K562 (cell line): ENCODE measurements at regions not wholly inside any gene's neighbourhood (a gene's known extent, or its start where the extent isn't known, plus 50 kb on each side); places are given as distances from the start of the nearest gene placed in this dataset.

Source experiments
- BRF2 ChIP-seq: IDR thresholded peaks from 3 replicates; pipeline ENCODE4 v1.6.1; 2011; ENCODE audit warnings: borderline replicate concordance, mild to moderate bottlenecking; ENCODE audit not compliant: insufficient read length, insufficient read depth
- CBX8 ChIP-seq: fragments of 200-600 bp; sonication (generic); IDR thresholded peaks from 2 replicates; pipeline ENCODE4 v1.6.1; 2012; ENCODE audit warnings: borderline replicate concordance, mixed run types, low read depth, mild to moderate bottlenecking, moderate library complexity, mixed read lengths, low read length, control low read depth, inconsistent platforms; ENCODE audit not compliant: poor library complexity, severe bottlenecking; ENCODE audit errors: extremely low read depth
- CTCF ChIP-seq, 3 experiments: IDR thresholded peaks in 2 of 3; conservative IDR thresholded peaks in 1 of 3; 2 replicates each; pipeline ENCODE4 v1.5.1; 2011 to 2012; ENCODE audit warnings: low read length in 3 of 3, mild to moderate bottlenecking in 3 of 3, control low read depth in 2 of 3, improper control_type of control experiment in 1 of 3, inconsistent platforms in 1 of 3, low read depth in 1 of 3, mixed read lengths in 1 of 3, moderate library complexity in 1 of 3; ENCODE audit not compliant: insufficient read depth in 2 of 3
- KDM4B ChIP-seq, 2 experiments: fragments of 450-650 bp in 1 of 2; sonication (generic) in 1 of 2; IDR thresholded peaks; 2 replicates each; pipeline ENCODE4 v1.6.1; 2016 to 2017; ENCODE audit warnings: borderline replicate concordance in 2 of 2, antibody characterized with exemption in 1 of 2, low read depth in 1 of 2, mild to moderate bottlenecking in 1 of 2
- NFE2 ChIP-seq: IDR thresholded peaks from 2 replicates; pipeline ENCODE4 v1.6.1; 2014; ENCODE audit warnings: antibody characterized with exemption, low read depth
- NR3C1 ChIP-seq: sonication (generic); formaldehyde crosslinking; IDR thresholded peaks from 2 replicates; pipeline ENCODE4 v1.8.1; 2022; ENCODE audit warnings: missing genetic modification reagents
- SREBF2 ChIP-seq: sonication (generic); formaldehyde crosslinking; IDR thresholded peaks from 2 replicates; pipeline ENCODE4 v1.4.0; 2020; ENCODE audit warnings: mild to moderate bottlenecking, missing genetic modification reagents
- STAT5A ChIP-seq: IDR thresholded peaks from 2 replicates; pipeline ENCODE4 v1.6.1; 2012; ENCODE audit warnings: low read length, inconsistent platforms, borderline replicate concordance
- TF ChIP-seq, protein P1 (sequence below), 2 experiments: fragments of 450-650 bp in 1 of 2; sonication (generic) in 1 of 2; formaldehyde crosslinking in 1 of 2; IDR thresholded peaks in 1 of 2; conservative IDR thresholded peaks in 1 of 2; 2 replicates each; pipeline versions ENCODE4 v1.6.1 to v1.8.1; 2016 to 2023; ENCODE audit warnings: mild to moderate bottlenecking in 2 of 2, moderate library complexity in 2 of 2, inconsistent platforms in 1 of 2, missing genetic modification reagents in 1 of 2
- TF ChIP-seq, protein P2 (sequence below), 2 experiments: fragments of 450-650 bp; formaldehyde crosslinking in 1 of 2; IDR thresholded peaks; 2 replicates each; pipeline versions ENCODE4 v1.4.0 to v1.6.1; 2014 to 2020; ENCODE audit warnings: mild to moderate bottlenecking in 2 of 2, borderline replicate concordance in 1 of 2, low read depth in 1 of 2
- TF ChIP-seq, protein P3 (sequence below): fragments of 450-650 bp; conservative IDR thresholded peaks from 2 replicates; pipeline ENCODE4 v1.6.1; 2016; ENCODE audit warnings: missing genetic modification characterization, low read depth, mild to moderate bottlenecking, control low read depth, missing compliant biosample characterization

DNA sequence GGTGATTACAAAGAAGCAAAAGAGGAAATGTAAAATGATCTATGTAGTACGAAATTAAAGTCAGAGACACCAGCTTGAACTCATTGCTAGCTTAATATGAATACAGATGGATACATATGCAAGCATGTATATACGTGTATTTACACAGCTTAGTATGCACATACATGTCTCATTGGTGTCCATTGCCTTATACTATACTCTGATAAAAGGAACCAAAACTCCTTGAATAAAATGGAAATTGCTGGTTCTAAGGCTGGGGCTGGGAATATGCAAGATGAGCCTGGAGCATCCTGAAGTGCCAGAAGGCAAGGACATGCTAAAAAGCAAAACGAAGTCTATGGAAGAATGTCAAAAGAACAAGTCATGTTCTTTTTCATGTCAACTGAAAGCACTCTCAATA lies 1424.4 kb upstream of the SLC39A10 start:
- TF ChIP-seq NFE2 = no peak
- TF ChIP-seq, protein P1, sequence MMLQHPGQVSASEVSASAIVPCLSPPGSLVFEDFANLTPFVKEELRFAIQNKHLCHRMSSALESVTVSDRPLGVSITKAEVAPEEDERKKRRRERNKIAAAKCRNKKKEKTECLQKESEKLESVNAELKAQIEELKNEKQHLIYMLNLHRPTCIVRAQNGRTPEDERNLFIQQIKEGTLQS (IDR thresholded peaks at IDR 0.05) = no peak
- TF ChIP-seq, protein P1 (CRISPR knock-in tag; conservative IDR thresholded peaks at IDR 0.05) = no peak
- TF ChIP-seq CTCF (IDR thresholded peaks at IDR 0.05 in 2 of 3, conservative IDR thresholded peaks at IDR 0.05 in 1 of 3; ENCODE audit: insufficient read depth in 2 of 3, low read depth in 1 of 3, low read length in 3 of 3) = no peak
- no peak for TF ChIP-seq CBX8
- no peak for TF ChIP-seq NR3C1 (CRISPR knock-in tag)
- TF ChIP-seq KDM4B (IDR thresholded peaks at IDR 0.05; ENCODE audit: borderline replicate concordance in 2 of 2, low read depth in 1 of 2) = no peak
- TF ChIP-seq STAT5A = no peak
- TF ChIP-seq, protein P2, sequence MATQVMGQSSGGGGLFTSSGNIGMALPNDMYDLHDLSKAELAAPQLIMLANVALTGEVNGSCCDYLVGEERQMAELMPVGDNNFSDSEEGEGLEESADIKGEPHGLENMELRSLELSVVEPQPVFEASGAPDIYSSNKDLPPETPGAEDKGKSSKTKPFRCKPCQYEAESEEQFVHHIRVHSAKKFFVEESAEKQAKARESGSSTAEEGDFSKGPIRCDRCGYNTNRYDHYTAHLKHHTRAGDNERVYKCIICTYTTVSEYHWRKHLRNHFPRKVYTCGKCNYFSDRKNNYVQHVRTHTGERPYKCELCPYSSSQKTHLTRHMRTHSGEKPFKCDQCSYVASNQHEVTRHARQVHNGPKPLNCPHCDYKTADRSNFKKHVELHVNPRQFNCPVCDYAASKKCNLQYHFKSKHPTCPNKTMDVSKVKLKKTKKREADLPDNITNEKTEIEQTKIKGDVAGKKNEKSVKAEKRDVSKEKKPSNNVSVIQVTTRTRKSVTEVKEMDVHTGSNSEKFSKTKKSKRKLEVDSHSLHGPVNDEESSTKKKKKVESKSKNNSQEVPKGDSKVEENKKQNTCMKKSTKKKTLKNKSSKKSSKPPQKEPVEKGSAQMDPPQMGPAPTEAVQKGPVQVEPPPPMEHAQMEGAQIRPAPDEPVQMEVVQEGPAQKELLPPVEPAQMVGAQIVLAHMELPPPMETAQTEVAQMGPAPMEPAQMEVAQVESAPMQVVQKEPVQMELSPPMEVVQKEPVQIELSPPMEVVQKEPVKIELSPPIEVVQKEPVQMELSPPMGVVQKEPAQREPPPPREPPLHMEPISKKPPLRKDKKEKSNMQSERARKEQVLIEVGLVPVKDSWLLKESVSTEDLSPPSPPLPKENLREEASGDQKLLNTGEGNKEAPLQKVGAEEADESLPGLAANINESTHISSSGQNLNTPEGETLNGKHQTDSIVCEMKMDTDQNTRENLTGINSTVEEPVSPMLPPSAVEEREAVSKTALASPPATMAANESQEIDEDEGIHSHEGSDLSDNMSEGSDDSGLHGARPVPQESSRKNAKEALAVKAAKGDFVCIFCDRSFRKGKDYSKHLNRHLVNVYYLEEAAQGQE (IDR thresholded peaks at IDR 0.05; ENCODE audit: borderline replicate concordance) = no peak
- TF ChIP-seq, protein P2 (CRISPR knock-in tag; IDR thresholded peaks at IDR 0.05; ENCODE audit: low read depth) = no peak
- TF ChIP-seq SREBF2 = no peak
- TF ChIP-seq BRF2 = no peak
- TF ChIP-seq, protein P3, sequence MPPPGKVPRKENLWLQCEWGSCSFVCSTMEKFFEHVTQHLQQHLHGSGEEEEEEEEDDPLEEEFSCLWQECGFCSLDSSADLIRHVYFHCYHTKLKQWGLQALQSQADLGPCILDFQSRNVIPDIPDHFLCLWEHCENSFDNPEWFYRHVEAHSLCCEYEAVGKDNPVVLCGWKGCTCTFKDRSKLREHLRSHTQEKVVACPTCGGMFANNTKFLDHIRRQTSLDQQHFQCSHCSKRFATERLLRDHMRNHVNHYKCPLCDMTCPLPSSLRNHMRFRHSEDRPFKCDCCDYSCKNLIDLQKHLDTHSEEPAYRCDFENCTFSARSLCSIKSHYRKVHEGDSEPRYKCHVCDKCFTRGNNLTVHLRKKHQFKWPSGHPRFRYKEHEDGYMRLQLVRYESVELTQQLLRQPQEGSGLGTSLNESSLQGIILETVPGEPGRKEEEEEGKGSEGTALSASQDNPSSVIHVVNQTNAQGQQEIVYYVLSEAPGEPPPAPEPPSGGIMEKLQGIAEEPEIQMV (tag) = no peak
